Endodermal cell (in vitro differentiated cells): ENCODE measurements at regions not wholly inside any gene's neighbourhood (a gene's known extent, or its start where the extent isn't known, plus 50 kb on each side); places are given as distances from the start of the nearest gene placed in this dataset.

Experiments
- DNase-seq: peaks from one replicate; pipeline ENCODE4 v3.0.0-alpha.2; 2017
- H3K27ac ChIP-seq: 2 replicates; pipeline ENCODE4 v1.5.1; 2013; ENCODE audit warnings: mild to moderate bottlenecking, low read depth, low read length, moderate library complexity
- H3K27me3 ChIP-seq: 2 replicates; pipeline ENCODE4 v1.6.1; 2013; ENCODE audit warnings: mild to moderate bottlenecking, low read length, moderate library complexity; ENCODE audit not compliant: insufficient read depth, control insufficient read depth, poor library complexity, severe bottlenecking
- H3K36me3 ChIP-seq: 2 replicates; pipeline ENCODE4 v1.7.0; 2013; ENCODE audit warnings: mild to moderate bottlenecking, low read length, moderate library complexity; ENCODE audit not compliant: control insufficient read depth, insufficient read depth
- H3K4me1 ChIP-seq: one replicate; pipeline ENCODE4 v1.7.0; 2013; ENCODE audit warnings: low read length; ENCODE audit not compliant: control insufficient read depth, insufficient read depth
- H3K4me3 ChIP-seq: 2 replicates; pipeline ENCODE4 v1.5.1; 2013; ENCODE audit warnings: mild to moderate bottlenecking, low read length, moderate library complexity
- H3K9ac ChIP-seq: 2 replicates; pipeline ENCODE4 v1.6.1; 2013; ENCODE audit warnings: mild to moderate bottlenecking, low read length, moderate library complexity; ENCODE audit not compliant: poor library complexity, severe bottlenecking; ENCODE audit errors: extremely low read depth
- H3K9me3 ChIP-seq: 2 replicates; pipeline ENCODE4 v1.6.1; 2013; ENCODE audit warnings: mild to moderate bottlenecking, low read length, moderate library complexity; ENCODE audit not compliant: control insufficient read depth
- H3K27ac Mint-ChIP-seq: 2 replicates; pipeline ENCODE4 v1.8.0; 2020; ENCODE audit warnings: mixed read lengths
- H3K27me3 Mint-ChIP-seq: 2 replicates; pipeline ENCODE4 v1.8.0; 2021; ENCODE audit warnings: mild to moderate bottlenecking, mixed read lengths; ENCODE audit not compliant: insufficient read depth
- H3K36me3 Mint-ChIP-seq: 2 replicates; pipeline ENCODE4 v1.8.0; 2020; ENCODE audit warnings: low read depth, mixed read lengths
- H3K4me1 Mint-ChIP-seq: 2 replicates; pipeline ENCODE4 v1.8.0; 2020; ENCODE audit warnings: mixed read lengths
- H3K4me3 Mint-ChIP-seq: 2 replicates; pipeline ENCODE4 v1.8.0; 2020; ENCODE audit warnings: mild to moderate bottlenecking, moderate library complexity, mixed read lengths
- H3K9me3 Mint-ChIP-seq: 2 replicates; pipeline ENCODE4 v1.8.0; 2020; ENCODE audit warnings: mild to moderate bottlenecking, mixed read lengths
- CTCF ChIP-seq: fragments of 200-600 bp; sonication (generic); conservative IDR thresholded peaks from 2 replicates; pipeline ENCODE4 v1.5.0; 2021; ENCODE audit warnings: antibody characterized with exemption, mild to moderate bottlenecking
- WGBS, 2 experiments: methylation state at CpG; one replicate each; pipeline versions ENCODE4 v1.1.5 to v1.1.7; 2013; ENCODE audit warnings: missing lambda C conversion rate in 2 of 2, mixed read lengths in 1 of 2; ENCODE audit not compliant: insufficient coverage in 1 of 2, insufficient read length in 1 of 2; 5-methylcytosine and 5-hydroxymethylcytosine counted together

- Mint-ChIP-seq H3K36me3 (no peaks in the 10 kb centered on the region), H3K4me3 (no peak overlapping the region), H3K9me3 (no peaks in the 10 kb centered on the region), H3K4me1 (no peaks in the 10 kb centered on the region), H3K27ac (no peak overlapping the region), H3K27me3 (peaks cover 45% of the 10 kb centered on the region)
- Histone ChIP-seq H3K27ac (no peak overlapping the region), H3K9me3 (no peaks in the 10 kb centered on the region), H3K4me1 (no peaks in the 10 kb centered on the region), H3K4me3 (no peak overlapping the region), H3K9ac (no peak overlapping the region), H3K36me3 (no peaks in the 10 kb centered on the region), H3K27me3 (peaks cover 44% of the 10 kb centered on the region)
- WGBS, 2 experiments = 86 to 90% methylated on average over 7 to 8 of the region's 8 CpGs
- no peak for TF ChIP-seq CTCF
- DNase-seq = no peak
Measured at GRCh38 chr9:18056269-18056992, 417.5 kb upstream of the ADAMTSL1 start.

GRCh38 chr9:18056993-18057369 is 417.0 kb upstream of the ADAMTSL1 start:
- 92 to 93% methylated on average over 3 of the region's 4 CpGs for WGBS, 2 experiments
- no peaks in the 10 kb centered on the region for H3K36me3 ChIP-seq
- no peak for DNase-seq
- no peak overlapping the region for H3K27ac ChIP-seq
- Mint-ChIP-seq H3K4me1 (no peaks in the 10 kb centered on the region), H3K27ac (no peak overlapping the region), H3K9me3 (no peaks in the 10 kb centered on the region), H3K4me3 (no peak overlapping the region), H3K36me3 (no peaks in the 10 kb centered on the region), H3K27me3 (peaks cover 46% of the 10 kb centered on the region)
- TF ChIP-seq CTCF = no peak
- peaks cover 47% of the 10 kb centered on the region for H3K27me3 ChIP-seq
- H3K9me3 ChIP-seq = no peaks in the 10 kb centered on the region
- H3K4me1 ChIP-seq = no peaks in the 10 kb centered on the region
- H3K9ac ChIP-seq = no peak overlapping the region
- no peak overlapping the region for H3K4me3 ChIP-seq

GRCh38 chr9:18058564-18059442 is 415.1 kb upstream of the ADAMTSL1 start:
- TF ChIP-seq CTCF = no peak
- Mint-ChIP-seq H3K4me3 (no peak overlapping the region), H3K36me3 (no peaks in the 10 kb centered on the region), H3K27ac (no peak overlapping the region), H3K9me3 (no peaks in the 10 kb centered on the region), H3K27me3 (peaks cover 48% of the 10 kb centered on the region), H3K4me1 (no peaks in the 10 kb centered on the region)
- H3K4me3 ChIP-seq = no peak overlapping the region
- no peak overlapping the region for H3K9ac ChIP-seq
- H3K27me3 ChIP-seq = peaks cover 54% of the 10 kb centered on the region
- no peaks in the 10 kb centered on the region for H3K36me3 ChIP-seq
- DNase-seq = no peak
- no peaks in the 10 kb centered on the region for H3K9me3 ChIP-seq
- 85 to 100% methylated on average over 2 to 3 of the region's 3 CpGs for WGBS, 2 experiments
- H3K4me1 ChIP-seq = no peaks in the 10 kb centered on the region
- H3K27ac ChIP-seq = no peak overlapping the region
